HG02870 (cell line): ENCODE measurements at regions not wholly inside any gene's neighbourhood (a gene's known extent, or its start where the extent isn't known, plus 50 kb on each side); places are given as distances from the start of the nearest gene placed in this dataset.
"Not testable (repeated sequence)": the region's sequence is repeated elsewhere in the genome, so short reads cannot be mapped to it uniquely, and the experiment has no call there.

Experiments
- ATAC-seq: cut with Tn5 transposase; IDR thresholded peaks from one replicate; pipeline ENCODE4 v1.9.1; 2021; ENCODE audit warnings: mild to moderate bottlenecking, moderate library complexity; ENCODE audit not compliant: unreplicated experiment

GRCh38 chr5:51558682-51559081, 175.4 kb downstream of the ISL1 start:
- ATAC-seq, result no peak

GRCh38 chr5:51559339-51559738, 176.1 kb downstream of the ISL1 start:
- no peak for ATAC-seq

DNA sequence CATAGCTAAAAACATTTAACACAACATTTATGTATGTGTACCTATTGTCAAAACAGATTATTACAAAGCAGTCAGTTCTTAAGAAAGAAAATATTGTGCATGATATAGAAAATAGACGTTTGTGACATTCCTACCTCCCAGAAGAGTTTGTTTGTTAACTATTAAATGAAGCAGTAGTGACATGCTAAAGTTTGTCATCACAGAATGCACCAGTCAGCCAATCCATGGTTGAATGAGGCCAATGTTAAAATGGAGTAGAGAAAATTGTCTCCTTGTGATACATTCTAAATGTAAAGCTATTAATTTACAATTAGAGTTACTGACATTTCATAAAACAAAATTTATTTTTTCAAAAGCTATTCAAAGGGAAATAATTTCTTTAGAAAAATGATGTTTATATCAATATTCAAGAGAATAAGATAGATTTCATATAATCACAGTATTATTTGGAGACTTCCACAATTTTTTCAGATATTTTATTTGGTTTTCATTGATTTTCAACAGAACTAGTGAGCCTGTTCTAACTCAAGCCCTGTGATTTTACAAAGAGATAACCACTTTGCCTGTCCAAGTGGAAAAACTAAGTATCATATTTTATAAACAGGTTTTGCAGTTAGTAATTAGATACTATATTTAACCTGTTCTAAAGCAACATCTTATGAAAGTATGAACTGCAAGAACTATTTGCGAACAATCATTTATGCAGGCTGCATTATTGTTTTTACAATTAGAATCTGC, 176.8 kb downstream of the ISL1 start:
- no peak for ATAC-seq

DNA sequence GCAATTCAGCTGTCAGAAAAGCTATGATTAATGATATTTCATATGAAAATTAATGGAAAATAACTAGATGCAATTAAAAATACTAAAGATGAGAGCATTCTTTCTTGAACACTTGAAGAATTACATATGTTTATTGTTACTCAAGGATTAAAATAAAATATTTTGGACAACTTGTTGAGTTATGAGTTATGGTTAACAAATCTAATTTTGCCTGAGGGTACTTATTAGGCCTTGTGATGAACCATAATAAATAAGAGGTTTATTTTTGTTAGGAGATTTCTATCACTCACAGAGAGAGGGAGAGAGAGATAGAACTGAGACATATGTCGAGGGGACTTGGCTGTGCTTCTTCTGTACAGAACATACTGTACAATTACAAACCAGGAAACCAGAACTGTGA, 183.7 kb downstream of the ISL1 start:
- no peak for ATAC-seq

- ATAC-seq, result no peak
Measured at GRCh38 chr5:51567636-51568035, 184.4 kb downstream of the ISL1 start.

DNA sequence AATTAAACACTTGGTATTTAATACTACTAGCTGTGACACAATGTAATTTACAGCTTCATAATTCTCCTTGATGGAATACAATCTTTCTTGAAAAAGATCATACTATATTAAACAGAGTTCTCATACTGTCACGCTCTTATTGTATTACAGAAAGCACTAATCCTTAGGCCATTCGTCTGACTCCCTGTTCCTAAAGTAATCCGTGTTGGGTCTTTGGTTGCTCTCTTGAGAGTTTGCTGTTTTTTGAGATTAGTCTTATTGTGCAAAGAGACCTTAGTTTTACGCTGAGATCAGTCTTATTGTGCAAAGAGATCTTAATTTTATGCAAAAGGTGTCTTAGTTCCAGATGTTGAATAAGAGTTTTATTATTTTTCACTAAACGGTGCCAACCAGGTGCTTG, 190.6 kb downstream of the ISL1 start:
- ATAC-seq, result no peak

- ATAC-seq, result no peak
Measured at GRCh38 chr5:51582871-51583394, 199.7 kb downstream of the ISL1 start.

DNA sequence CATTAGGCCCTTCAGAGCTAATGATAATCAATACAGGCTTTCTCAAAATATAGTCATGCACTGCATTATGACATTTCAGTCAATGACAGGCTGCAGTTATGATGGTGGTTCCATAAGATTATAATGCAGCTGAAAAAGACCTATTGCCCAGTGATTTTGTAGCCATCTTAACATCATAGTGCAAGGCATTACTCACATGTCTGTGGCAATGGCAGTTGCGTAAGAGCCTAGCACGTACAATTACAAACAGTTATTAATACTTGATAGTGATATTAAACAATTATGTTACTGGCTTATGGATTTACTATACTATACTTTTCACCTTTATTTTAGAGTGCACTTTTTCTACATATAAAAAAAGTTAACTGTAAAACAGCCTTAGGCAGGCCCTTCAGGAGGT, 214.8 kb downstream of the ISL1 start:
- no peak for ATAC-seq

GRCh38 chr5:51599587-51599986, 216.3 kb downstream of the ISL1 start:
- no peak for ATAC-seq

GRCh38 chr5:51604324-51604723, 221.1 kb downstream of the ISL1 start:
- no peak for ATAC-seq

GRCh38 chr5:51606921-51607320, 223.7 kb downstream of the ISL1 start:
- ATAC-seq, result no peak

GRCh38 chr5:51618234-51618633, 235.0 kb downstream of the ISL1 start:
- ATAC-seq, result no peak

GRCh38 chr5:51621156-51621555, 237.9 kb downstream of the ISL1 start:
- no peak for ATAC-seq

- ATAC-seq, result no peak
Measured at GRCh38 chr5:51622161-51622790, 239.0 kb downstream of the ISL1 start.

- no peak for ATAC-seq
Measured at GRCh38 chr5:51625224-51625968, 242.1 kb downstream of the ISL1 start.

DNA sequence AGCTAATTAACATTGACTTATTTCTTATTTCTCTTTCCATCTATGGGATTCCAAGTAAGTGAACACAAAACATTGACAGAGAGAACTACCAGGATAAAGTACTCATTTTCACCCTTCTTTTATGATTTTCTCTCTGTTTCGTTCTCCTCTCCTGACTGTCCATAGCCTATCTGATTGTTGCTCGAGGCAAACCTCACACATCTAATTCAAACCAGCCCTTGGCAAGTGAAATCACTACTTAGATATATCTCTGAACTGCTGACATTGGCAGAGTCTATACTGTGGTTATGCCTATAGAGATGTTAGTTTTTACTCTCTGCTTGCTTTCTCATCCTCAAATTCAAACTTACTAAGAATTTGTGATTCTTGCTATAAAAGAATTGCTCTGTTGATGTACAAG, 248.8 kb downstream of the ISL1 start:
- no peak for ATAC-seq

DNA sequence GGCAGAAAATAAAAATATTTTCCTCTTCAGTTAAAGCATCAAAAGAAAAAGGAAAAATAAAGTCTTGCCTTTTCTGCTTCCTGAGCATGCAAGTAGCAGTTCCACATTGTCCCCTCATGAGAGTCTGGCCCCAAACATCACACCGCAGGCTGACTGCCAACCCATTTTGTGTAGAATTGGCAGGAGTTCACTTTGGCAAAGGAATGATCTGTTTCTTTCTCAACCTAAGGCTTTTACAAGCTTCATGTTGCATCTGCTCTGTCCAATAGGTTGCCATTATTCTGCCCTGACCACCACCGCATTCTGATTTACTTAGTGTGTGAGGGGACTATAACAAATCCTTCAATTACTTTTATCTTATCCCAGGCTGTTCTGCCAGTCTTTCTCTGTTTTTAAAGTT, 249.5 kb downstream of the ISL1 start:
- ATAC-seq, result no peak

DNA sequence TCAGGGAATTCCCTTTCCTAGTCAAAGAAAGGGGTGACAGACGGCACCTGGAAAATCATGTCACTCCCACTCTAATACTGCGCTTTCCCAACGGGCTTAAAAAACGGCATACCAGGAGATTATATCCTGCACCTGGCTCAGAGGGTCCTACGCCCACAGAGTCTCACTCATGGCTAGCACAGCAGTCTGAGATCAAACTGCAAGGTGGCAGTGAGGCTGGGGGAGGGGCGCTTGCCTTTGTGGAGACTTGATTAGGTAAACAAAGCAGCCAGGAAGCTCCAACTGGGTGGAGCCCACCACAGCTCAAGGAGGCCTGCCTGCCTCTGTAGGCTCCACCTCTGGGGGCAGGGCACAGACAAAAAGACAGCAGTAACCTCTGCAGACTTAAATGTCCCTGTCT, 253.7 kb downstream of the ISL1 start:
- not testable (repeated sequence) for ATAC-seq

GRCh38 chr5:51644976-51645375, 261.7 kb downstream of the ISL1 start:
- no peak for ATAC-seq

DNA sequence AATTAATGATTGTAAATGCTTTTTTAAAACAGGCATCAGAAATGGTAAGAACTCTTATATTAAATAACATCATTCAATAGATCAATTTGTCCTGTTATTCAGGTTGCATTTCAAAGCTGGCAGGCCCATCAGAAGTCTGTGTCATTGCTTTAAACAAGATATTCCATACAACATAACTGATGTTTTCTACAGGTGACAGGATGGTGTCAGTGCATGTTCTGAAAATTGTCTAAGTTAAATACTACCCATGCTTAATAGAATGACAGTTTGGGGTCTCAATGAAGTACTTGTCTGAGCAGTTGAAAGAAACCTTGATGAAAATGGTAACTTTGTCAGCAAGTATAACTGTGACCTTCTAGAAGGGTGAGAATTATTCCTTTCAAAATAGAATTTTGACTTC, 263.2 kb downstream of the ISL1 start:
- no peak for ATAC-seq

GRCh38 chr5:51650824-51651223, 267.6 kb downstream of the ISL1 start:
- no peak for ATAC-seq

DNA sequence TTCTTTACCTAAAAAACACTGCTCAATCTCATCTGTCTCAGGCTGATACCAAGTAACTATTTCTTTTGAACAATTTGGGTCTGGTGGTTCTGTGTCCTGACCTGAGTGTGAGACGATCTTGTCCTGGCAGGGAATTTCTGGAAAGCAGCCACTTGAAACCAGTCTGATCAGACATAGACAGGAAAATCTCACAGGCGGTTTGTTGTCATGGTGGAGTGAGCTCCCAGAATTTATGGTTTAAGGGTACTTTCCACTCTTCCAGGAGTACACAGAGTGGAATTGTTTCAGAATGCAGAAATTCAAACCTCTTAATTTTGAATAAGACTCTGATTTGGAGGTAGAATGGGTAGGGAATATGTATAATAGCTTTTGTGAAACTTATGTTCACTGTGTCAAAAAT, 268.2 kb downstream of the ISL1 start:
- no peak for ATAC-seq
